CD4-positive, alpha-beta T cell treated with Interleukin-1 beta for 1 hour (primary cell): ENCODE measurements at regions not wholly inside any gene's neighbourhood (a gene's known extent, or its start where the extent isn't known, plus 50 kb on each side); places are given as distances from the start of the nearest gene placed in this dataset.
"Not testable (repeated sequence)": the region's sequence is repeated elsewhere in the genome, so short reads cannot be mapped to it uniquely, and the experiment has no call there.

Source experiments
- DNase-seq, 2 donors: peaks; one replicate each; pipeline ENCODE4 v3.0.0-alpha.2; 2020 to 2022

DNA sequence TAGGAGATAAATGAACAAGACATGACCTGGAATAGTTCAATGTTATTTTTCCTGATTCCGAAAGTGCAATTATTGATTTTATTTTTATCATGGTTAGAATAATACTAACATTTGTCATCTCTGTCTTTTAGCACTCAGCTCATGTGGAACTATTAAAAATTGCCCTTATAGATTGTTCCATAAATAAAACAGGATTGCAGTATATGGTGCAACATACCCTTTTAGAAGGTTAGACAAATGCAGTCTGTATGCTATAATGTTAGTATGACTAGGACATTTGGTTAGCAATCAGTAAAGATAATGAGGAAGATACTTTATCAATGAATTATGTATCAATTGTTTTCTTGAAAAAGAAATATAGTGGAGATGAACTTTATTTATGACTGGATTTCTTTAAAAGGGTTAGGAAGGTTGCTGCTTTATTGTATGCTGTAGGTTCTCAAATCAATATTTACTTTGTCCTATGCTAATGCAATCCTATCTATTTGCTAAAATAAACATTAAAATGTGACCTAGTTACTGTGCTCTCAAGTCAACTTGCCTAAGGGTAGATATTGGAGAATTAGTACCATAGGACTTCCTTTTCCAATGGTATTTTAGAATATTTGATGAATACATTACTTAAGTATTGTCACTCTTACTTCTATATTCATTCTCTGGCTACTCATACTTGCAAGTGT lies 348.9 kb upstream of the ISL1 start:
- no peak for DNase-seq

DNA sequence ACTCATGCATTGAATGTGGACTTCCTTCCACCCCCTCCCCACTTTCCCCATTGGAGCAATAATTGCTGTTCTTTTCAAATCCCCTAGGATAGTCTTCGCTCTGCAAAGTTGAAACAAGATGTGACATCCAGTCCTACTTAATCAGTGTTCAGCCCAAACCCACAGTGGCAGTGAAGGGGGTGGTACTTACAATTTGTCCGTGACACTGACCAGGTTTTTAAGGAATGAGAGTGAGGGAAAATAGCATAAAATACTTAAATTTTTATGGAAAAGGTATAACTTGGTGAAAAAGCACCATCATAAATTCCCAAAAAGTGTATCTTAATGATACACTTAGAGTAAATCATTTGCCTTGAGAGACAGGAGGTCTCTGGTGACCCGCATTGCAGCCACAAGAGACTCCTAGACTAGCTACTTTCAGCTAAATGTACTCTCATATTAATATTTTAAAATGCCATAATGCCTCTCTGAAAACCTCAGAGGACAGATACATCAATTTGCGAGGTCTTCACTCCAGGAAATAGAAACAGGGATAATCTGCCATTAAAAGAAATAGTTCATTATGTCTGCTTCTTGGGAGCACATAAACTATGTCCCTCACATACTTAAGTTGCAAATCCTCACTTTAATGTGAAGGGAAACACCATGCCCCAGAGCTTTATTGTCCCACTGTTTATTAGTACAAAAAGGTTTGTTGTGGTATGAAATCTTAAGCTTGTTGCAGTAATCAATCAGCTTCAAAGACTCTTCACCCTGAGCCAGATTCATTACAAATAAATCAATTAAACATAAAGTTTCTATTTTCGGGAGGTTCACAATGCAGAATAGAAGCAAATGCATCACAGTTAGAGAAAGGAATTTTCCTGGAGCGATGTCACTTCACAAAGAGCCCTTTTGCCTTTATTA lies 343.6 kb upstream of the ISL1 start:
- DNase-seq = no peak

DNA sequence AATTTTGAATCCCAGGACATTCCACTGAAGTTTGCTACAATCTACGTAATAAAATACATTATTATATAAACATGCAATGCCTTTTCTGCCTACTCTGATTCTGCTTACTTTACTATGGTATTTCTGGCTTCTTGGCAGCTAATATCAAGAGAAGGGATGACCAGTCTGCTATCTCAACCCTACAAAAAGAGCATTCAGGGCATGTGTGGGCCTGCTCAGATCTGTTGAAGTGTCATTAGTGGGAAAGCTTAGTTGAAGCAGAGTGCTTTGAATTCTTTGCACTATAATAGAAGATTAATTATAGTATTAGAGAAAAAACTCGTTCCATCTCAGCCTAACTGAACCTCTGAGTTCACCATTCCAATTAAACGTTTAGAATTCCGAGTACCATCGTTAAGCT lies 339.5 kb upstream of the ISL1 start:
- no peak for DNase-seq

DNA sequence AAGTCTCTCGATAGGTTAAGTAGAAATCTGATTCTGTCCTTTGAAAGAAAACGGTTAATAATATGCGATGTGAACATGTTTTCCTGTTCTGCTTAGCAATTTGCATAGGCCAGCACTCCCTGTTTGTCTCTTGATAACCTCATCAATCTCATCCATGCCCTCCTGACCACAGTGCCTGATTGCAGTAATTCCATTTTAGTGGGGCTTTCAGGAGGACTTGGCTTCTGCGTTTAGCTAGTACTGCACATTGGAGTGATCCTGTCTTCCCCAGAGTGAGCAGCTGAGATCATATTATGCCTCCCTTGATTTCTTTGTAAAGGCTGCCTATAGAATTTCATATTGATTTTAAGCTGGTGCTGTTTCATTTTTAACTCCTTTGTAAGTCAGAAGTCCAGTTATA lies 335.9 kb upstream of the ISL1 start:
- no peak for DNase-seq

DNA sequence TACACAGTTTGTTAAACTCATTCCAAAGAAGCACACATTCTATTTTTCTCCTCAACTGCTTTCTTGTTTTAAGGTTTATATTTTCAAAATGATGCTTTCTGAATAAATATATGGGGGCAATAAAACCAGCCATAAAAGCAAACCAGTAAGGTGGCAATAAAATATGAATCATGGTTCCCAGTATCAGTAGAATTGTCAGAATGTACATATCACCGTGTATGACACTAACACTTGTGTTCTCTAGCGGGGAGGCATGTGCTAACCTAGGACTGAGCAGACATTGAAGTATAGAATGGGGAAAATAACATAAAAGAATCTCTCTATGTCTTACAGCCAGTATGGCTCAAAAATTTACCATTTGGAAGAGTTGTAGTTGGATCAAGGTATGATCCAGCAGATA lies 329.9 kb upstream of the ISL1 start:
- DNase-seq = no peak

DNA sequence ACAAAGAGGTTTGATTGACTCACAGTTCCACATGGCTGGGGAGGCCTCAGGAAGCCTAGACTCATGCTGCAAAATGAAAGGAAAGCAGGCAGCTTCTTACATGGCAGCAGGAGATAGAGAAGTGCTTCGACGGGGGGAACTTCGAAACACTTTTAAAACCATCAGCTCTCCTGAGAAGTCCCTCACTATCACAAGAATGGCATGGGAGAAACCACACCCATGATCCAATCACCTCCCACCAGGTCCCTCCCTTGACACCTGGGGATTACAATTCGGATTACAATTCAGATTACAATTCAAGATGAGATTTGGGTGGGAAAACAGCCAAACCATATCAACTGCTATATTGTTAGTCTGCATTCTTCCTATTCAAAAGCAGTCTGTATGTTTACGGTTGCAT lies 322.3 kb upstream of the ISL1 start:
- DNase-seq = no peak

DNA sequence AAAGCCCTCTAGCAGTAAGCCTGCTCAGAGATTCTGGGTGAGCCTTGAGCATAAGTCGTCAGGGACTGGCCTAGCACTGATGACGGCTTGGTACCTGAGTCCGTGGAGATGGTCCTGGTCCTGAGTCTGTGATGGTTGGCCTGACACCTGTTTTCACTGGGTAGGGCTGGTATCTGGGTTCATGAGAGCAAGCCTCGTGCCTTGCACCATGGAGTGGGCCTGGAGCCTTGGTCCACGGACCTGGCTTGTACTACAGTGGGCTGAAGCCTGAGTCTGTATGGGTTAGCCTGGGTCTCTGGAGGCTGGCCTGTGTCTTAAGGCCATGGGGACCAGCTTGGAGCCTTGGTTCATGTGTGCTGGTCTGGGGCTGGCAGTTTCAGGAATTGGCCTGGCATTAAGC lies 310.3 kb upstream of the ISL1 start:
- DNase-seq = no peak

DNA sequence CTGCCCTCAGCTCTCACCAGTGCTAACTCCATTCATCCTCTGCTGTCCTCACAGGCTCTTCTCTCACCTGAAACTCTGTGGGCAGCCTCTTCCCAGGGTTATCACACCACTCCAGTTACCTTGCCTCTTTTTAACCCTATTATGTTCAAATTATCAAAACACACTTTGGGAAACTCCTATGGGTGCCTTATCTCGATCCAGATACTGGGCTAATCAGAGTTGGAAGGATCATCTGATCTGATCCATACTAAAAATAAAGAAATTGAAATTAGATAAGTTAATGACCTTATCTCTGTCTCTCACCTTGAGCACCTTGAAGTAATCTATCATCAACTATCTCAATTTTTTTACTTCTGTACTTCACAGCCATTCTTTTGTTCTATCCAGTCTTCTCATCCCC lies 300.5 kb upstream of the ISL1 start:
- DNase-seq = no peak

DNA sequence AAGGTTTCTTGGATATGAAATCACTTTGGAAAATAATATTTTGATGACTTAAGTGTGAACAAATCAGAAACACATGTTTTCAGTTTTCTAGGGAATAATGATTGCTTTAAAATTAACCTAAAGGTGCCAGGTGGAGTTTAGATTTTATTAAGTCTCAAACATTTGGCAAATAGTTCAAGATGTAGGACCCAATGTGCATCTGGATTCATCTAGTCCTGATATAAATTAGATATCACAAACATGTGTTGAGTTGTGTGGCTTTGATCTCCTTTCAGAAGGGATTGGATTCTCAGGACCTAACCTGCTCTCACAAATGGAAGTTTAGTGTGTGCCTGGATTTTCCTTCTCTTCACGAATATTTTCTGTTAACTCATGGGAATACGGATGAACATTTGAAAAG lies 291.4 kb upstream of the ISL1 start:
- no peak for DNase-seq

DNA sequence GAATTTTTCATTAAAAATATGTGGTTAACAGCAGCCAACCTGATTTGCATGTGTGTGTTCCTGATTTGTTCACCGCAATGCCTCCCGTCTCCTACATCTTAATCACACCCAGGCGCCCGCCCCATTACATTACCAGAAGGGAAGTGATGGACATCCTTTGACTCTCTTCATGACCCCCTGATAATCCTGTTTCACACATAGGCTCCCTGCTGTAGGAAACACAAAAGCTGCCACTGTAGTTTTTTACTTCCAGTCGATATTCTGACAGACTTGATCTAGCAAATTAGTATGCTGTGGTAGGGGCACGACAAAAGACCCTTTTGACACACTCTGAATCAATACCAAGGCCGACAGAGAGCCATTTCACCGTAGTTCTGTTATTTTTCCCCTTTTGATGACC lies 287.8 kb upstream of the ISL1 start:
- no peak for DNase-seq

DNA sequence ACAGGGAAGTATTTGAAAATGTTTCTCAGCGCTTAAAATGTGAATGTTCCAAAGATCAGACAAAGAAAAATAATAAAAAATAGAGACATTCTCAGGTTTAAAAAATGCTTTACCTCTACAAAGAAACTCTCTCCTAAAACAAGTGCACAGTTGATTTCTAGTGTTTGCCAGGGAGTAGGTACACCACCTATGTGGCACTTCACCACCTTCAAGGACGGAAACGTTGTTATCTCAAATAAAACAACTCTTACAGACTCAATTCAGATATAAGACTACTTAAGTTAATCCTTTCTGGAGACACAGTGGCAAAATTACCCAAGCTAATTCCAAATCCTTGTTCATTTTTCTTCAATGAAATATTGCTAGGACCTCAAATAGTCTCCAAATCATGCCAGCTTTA lies 286.4 kb upstream of the ISL1 start:
- no peak for DNase-seq

DNA sequence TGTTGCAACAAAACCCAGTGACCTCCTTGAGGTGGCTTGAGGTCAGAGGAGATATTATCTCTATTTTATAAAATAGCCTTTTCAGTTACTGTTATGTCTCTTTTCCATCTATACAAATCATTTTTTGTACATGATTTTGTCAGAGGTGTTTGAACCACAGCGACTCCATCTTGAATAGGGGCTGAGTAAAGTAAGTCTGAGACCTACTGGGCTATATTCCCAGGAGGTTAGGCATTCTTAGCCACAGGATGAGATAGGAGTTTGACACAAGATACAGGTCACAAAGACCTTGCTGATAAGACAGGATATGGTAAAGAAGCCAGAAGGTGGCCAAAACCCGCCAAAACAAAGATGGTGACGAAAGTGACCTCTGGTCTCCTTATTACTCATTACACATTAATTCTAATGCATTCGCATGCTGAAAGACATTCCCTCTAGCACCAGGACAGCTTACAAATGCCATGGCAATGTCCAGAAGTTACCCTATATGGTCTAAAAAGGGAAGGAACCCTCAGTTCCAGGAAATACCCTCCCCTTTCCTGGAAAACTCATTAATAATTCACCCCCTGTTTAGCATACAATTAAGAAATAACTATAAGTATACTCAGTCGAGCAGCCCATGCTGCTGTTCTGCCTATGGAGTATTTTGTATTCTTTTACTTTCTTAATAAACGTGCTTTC lies 283.9 kb upstream of the ISL1 start:
- DNase-seq = no peak

DNA sequence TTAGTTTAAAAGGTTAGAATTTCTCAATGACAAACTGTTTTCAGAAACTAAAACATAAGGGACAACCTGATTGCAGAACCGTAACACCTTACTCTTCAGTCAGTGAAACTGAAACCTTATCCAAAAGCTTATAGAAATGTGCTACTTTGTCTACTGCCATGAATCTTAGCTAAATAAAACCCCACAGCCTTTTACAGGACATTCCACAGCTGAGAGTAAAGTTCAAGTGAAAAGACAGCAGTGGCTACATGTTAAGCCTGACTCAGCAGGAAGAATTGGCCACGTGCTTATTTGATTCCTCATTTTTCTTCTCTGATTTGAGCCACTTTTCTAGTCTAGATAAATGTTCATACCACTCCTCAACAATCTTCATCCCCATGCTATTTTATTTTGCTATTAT lies 278.7 kb upstream of the ISL1 start:
- no peak for DNase-seq

DNA sequence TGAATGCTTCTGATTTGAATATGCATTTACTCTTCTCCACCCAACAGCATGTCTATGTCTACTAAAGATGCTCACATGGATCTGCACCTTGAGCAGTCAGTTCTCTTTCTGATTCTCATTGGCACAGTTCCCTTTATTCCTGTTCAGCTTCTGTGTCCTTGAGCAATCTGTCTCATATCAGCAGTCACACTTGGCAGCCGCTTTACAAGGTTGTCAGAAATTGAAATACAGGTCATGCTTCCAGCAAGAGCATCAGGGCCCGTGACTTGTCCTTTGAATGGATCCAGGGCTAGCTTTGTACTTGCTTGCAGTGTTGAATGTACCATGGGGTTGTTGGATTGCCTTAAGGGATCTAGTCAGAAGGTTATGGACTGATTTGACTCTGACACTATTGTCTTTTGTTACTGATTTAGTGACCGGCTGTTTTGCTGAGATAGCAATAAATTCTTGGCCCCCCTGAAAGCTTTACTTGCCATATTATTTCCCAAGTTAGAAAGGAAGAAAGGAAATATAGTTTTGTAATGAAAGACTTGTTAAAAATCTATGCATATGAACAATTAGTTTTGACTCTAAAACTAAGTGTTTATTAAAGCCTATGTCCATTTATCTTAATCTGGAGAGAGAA lies 273.4 kb upstream of the ISL1 start:
- DNase-seq = no peak

DNA sequence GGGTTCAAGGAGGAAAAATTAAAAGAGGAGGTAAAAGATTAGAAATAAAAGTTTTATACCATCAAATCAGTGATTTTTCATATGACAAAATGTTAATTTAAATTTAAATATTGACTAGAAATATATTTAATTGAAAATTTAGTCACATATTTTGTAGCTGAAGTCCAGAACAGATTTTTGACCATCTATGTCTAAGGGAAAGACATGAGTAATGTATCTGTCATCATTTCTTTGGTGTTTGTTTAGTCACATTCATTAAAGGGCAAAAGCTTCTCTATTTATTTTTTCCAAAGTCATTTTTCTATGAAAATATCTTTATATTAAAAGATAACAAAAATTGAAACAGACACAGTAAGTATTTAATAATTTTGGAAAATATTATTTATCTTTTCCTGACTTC lies 252.0 kb upstream of the ISL1 start:
- DNase-seq = no peak

DNA sequence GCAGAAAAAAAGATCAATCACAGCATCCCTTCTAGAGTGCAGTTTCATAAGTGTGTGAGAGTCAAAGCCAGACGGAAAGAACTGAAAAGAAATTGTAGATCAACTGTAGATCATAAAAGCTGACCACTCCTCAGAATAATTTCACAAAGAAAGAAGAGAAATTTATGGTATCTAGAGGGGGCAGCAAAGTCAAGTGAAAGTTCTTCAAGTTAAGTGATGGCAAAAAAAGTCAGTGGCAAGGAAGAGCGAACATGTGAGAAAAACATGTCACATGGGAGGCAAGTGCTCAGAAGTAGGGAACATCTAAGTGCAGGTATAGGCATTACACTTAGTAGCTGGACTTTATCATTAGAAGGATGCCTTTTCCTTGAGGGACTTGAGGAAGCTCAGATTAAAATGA lies 245.1 kb upstream of the ISL1 start:
- DNase-seq = no peak

DNA sequence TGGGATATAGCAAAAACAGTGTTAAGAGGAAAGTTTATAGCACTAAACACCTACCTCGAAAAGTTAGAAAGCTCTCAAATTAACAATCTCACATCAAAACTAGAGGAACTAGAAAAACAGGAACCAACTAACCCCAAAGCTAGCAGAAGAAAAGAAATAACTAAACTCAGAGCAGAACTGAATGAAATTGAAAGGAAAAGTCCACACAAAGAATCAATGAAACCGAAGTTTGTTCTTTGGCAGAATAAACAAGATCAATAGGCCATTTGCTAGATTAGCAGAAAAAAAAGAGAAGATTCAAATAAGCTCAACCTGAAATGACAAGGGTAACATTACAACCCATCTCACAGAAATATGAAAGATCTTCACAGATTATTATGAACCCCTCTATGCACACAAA lies 234.8 kb upstream of the ISL1 start:
- DNase-seq = no peak

DNA sequence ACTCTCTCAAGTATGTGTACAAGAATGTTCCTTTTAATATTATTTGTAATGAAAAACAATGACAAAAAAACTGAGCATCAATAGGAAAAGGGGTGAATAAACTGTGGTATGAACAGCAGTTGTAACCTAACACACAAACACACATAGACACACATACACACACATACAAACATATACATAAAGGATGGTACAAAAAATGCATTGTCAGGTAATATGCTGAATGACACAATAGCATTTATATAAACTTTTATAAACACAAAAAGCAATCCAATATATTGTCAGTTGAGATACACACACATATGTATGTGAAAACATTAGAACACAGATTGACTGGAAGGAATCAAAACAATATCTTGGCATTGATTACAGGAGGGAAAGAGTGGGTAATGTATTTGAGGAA lies 227.0 kb upstream of the ISL1 start:
- no peak for DNase-seq

DNA sequence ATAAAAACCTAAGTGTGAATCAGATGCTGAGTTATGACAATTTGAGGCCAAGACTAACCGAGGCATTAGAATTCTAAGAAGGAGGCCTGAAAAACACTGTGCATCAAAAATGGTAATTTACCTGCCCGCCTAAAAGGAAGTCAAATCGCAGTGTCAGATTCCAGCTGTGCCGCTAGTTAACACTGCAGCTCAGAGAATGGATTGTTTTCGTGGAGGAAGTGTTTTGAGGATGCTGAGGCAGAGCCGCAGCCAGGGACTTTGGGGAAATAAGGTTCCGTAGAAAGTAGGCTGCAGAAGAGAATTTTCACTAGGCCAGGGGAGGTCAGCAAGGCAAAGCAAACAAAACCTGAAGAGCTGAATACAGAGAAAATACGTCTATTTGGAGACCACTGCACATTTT lies 226.4 kb upstream of the ISL1 start:
- DNase-seq = no peak

DNA sequence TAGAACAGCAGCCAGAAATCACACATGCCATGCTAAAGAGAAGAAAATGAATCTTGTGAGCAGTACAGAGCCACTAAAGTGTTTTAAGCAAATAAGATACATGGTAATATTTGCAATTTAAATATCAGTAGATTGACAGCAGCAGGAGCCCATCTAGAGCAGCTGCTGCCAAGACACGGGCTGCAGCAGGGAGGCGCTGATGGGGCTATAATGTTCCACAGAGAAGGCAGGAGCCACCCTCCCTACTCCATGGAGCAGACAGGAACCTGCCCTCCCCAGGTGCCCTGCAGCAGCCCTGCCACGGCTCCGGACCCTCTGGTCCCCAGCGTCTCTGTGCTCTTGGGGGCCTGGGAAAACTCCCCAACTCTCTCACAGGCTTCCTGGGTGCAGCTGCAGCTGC lies 224.1 kb upstream of the ISL1 start:
- DNase-seq = no peak

DNA sequence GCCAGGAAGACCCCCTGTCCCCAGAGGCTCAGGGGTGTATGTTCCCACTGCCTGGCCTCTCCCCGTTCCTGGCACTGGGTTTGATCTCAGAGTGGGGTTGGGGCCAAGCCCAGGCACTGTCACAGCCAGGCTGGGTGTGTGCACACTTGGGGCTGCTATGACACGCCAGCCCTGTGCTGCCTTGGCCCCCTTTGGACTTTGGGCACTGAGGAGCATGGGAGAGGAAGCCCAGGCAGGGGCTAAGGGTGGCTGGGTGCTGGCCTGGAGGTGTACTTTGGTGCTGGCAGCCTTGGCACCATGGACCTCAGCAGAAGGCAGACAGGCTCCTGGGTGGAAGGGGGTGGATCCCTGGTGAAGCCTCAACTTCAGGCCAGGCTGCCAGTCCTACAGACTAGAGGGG lies 223.6 kb upstream of the ISL1 start:
- DNase-seq = no peak

DNA sequence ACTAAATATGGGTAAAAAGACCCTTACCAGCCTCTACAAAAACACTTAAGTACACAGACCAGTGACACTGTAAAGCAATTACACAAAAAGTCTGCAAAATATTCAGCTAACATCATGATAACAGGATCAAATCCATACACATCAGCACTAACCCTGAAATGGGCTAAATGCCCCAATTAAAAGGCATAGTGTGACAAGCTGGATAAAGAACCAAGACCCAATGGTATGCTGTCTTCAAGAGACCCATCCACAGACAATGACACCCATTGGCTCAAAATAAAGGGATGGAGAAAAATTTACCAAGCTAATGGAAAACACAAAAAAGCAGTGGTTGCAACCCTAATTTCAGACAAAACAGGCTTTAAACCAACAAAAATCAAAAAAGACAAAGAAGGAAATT lies 221.0 kb upstream of the ISL1 start:
- DNase-seq = no peak

DNA sequence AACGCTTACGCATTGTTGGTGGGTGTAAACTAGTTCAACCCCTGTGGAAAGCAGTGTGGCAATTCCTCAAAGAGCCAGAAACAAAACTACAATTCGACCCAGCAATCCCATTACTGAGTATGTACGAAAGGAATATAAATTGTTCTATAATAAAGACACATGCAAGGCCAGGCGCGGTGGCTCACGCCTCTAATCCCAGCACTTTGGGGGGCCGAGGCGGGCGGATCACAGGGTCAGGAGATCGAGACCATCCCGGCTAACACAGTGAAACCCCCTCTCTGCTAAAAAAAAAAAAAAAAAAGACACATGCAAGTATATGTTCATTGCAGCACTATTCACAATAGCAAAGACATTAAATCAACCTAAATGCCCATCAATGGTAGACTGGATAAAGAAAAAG lies 217.6 kb upstream of the ISL1 start:
- not testable (repeated sequence) for DNase-seq
